Keratinocyte (primary cell): ENCODE measurements at regions not wholly inside any gene's neighbourhood (a gene's known extent, or its start where the extent isn't known, plus 50 kb on each side); places are given as distances from the start of the nearest gene placed in this dataset.

Source experiments
- DNase-seq: peaks from one replicate; pipeline ENCODE4 v3.0.0-alpha.2; 2011; ENCODE audit warnings: low read depth, missing footprints, low spot score
- FAIRE-seq: peaks from 2 replicates; lab custom pipeline; 2011; peaks lifted over from hg19 to GRCh38; lab: Jason Lieb, UNC
- H2AFZ ChIP-seq: 2 replicates; pipeline ENCODE4 v1.6.0; 2012; ENCODE audit warnings: low read length, control low read depth, inconsistent platforms; ENCODE audit not compliant: control insufficient read depth
- H3K27ac ChIP-seq: 2 replicates; pipeline ENCODE4 v1.5.1; 2011; ENCODE audit warnings: low read length; ENCODE audit not compliant: control insufficient read depth, insufficient read depth
- H3K27me3 ChIP-seq: 3 replicates; pipeline ENCODE4 v1.6.0; 2011; ENCODE audit warnings: low read length; ENCODE audit not compliant: control insufficient read depth, insufficient read depth; ENCODE audit errors: extremely low read depth
- H3K36me3 ChIP-seq, 2 experiments: 2 replicates in 1 of 2; 3 replicates in 1 of 2; pipeline ENCODE4 v1.5.1; 2011; ENCODE audit warnings: low read length in 2 of 2, mild to moderate bottlenecking in 1 of 2; ENCODE audit not compliant: control insufficient read depth in 2 of 2, insufficient read depth in 2 of 2; ENCODE audit errors: extremely low read depth in 1 of 2
- H3K4me1 ChIP-seq: 3 replicates; pipeline ENCODE4 v1.5.1; 2011; ENCODE audit warnings: low read length; ENCODE audit not compliant: control insufficient read depth, insufficient read depth; ENCODE audit errors: extremely low read depth
- H3K4me2 ChIP-seq: 3 replicates; pipeline ENCODE4 v1.6.0; 2011; ENCODE audit warnings: low read depth, low read length; ENCODE audit not compliant: control insufficient read depth, insufficient read depth; ENCODE audit errors: extremely low read depth
- H3K4me3 ChIP-seq, 3 experiments: fragments of 200-600 bp in 1 of 3; sonication (generic) in 1 of 3; 2 replicates in 2 of 3; 3 replicates in 1 of 3; pipeline ENCODE4 v1.5.1; 2011 to 2016; ENCODE audit warnings: low read length in 3 of 3, mild to moderate bottlenecking in 3 of 3, control low read depth in 2 of 3, inconsistent platforms in 1 of 3, low read depth in 1 of 3, mixed read lengths in 1 of 3, mixed run types in 1 of 3, moderate library complexity in 1 of 3; ENCODE audit not compliant: control insufficient read depth in 2 of 3, insufficient read depth in 2 of 3; ENCODE audit errors: extremely low read depth in 1 of 3
- H3K79me2 ChIP-seq: 2 replicates; pipeline ENCODE4 v1.6.0; 2012; ENCODE audit warnings: low read length; ENCODE audit not compliant: control insufficient read depth, insufficient read depth
- H3K9ac ChIP-seq: 3 replicates; pipeline ENCODE4 v1.6.0; 2011; ENCODE audit warnings: low read length; ENCODE audit not compliant: control insufficient read depth, insufficient read depth; ENCODE audit errors: extremely low read depth
- H3K9me1 ChIP-seq: 3 replicates; pipeline ENCODE4 v1.6.0; 2011; ENCODE audit warnings: low read length; ENCODE audit not compliant: control insufficient read depth, insufficient read depth; ENCODE audit errors: extremely low read depth
- H3K9me3 ChIP-seq: 2 replicates; pipeline ENCODE4 v1.5.1; 2012; ENCODE audit warnings: low read depth, low read length; ENCODE audit not compliant: control insufficient read depth
- H4K20me1 ChIP-seq: 3 replicates; pipeline ENCODE4 v1.6.0; 2011; ENCODE audit warnings: low read length; ENCODE audit not compliant: control insufficient read depth, insufficient read depth; ENCODE audit errors: extremely low read depth
- EZH2 ChIP-seq: IDR thresholded peaks from one replicate; pipeline ENCODE4 v1.6.1; 2012; ENCODE audit warnings: inconsistent platforms, mild to moderate bottlenecking, low read length, moderate library complexity
- dilution Hi-C: fragments of 300-500 bp; cut with MboI; formaldehyde crosslinking; loops from one replicate; pipeline ENCODE4 v1.7.0; 2020; ENCODE audit warnings: low sequenced_read_pairs; ENCODE audit not compliant: extremely low pct_ligation_motif_present
- TF ChIP-seq, protein P1 (sequence below), 3 experiments: IDR thresholded peaks in 1 of 3; conservative IDR thresholded peaks in 1 of 3; optimal IDR thresholded peaks in 1 of 3; 2 replicates in 2 of 3; 3 replicates in 1 of 3; pipeline versions ENCODE3 to v1.5.1; 2011; ENCODE audit warnings: low read length in 3 of 3, mild to moderate bottlenecking in 3 of 3, moderate library complexity in 2 of 3, control low read depth in 1 of 3, inconsistent platforms in 1 of 3; ENCODE audit not compliant: insufficient read depth in 2 of 3; ENCODE audit errors: extremely low read depth in 1 of 3

GRCh38 chr14:80108430-80108829 lies 102.9 kb downstream of the DIO2 start:
- H3K9me1 ChIP-seq: no peaks in the 10 kb centered on the region
- FAIRE-seq (no peak), DNase-seq (no peak)
- H2AFZ ChIP-seq: no peak overlapping the region
- H3K4me1 ChIP-seq: no peaks in the 10 kb centered on the region
- dilution Hi-C loops: no loop called here
- no peaks in the 10 kb centered on the region for H3K27me3 ChIP-seq
- no peaks in the 10 kb centered on the region for H3K36me3 ChIP-seq
- H3K79me2 ChIP-seq: no peaks in the 10 kb centered on the region
- no peaks in the 10 kb centered on the region for H4K20me1 ChIP-seq
- H3K9me3 ChIP-seq: no peaks in the 10 kb centered on the region
- H3K9ac ChIP-seq: no peak overlapping the region
- H3K4me2 ChIP-seq: no peak overlapping the region
- no peak overlapping the region for H3K4me3 ChIP-seq
- no peak overlapping the region for H3K27ac ChIP-seq
- TF ChIP-seq, protein P1, sequence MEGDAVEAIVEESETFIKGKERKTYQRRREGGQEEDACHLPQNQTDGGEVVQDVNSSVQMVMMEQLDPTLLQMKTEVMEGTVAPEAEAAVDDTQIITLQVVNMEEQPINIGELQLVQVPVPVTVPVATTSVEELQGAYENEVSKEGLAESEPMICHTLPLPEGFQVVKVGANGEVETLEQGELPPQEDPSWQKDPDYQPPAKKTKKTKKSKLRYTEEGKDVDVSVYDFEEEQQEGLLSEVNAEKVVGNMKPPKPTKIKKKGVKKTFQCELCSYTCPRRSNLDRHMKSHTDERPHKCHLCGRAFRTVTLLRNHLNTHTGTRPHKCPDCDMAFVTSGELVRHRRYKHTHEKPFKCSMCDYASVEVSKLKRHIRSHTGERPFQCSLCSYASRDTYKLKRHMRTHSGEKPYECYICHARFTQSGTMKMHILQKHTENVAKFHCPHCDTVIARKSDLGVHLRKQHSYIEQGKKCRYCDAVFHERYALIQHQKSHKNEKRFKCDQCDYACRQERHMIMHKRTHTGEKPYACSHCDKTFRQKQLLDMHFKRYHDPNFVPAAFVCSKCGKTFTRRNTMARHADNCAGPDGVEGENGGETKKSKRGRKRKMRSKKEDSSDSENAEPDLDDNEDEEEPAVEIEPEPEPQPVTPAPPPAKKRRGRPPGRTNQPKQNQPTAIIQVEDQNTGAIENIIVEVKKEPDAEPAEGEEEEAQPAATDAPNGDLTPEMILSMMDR (optimal IDR thresholded peaks at IDR 0.05 in 1 of 3, IDR thresholded peaks at IDR 0.05 in 1 of 3, conservative IDR thresholded peaks at IDR 0.05 in 1 of 3; ENCODE audit: extremely low read depth in 1 of 3, insufficient read depth in 2 of 3, low read length in 3 of 3): no peak
- TF ChIP-seq EZH2: no peak

DNA sequence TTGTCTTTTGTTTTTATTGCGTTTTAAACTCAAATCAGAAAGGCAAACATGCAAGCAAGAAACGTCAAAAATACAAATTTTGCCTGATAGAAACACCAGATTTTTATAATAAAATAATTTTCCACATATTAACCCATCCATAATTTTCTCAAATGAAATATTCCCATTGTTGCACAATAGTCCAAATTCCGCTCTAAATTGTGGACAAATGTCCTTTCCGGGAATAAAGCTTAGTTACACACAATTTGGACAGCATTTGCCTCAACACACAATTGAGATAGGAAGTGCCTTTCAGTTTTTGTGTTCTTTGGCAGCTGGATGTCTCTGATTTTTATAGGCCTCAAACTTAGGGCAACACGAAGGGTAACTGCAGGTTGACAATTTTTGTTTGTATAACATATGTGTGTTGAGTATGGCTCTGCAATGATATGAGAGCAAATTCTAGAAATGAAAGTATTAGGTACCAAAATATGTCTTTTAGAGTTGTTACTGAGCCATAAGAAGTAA lies 105.8 kb downstream of the DIO2 start:
- H3K4me2 ChIP-seq: no peak overlapping the region
- no peak overlapping the region for H3K27ac ChIP-seq
- H3K9me1 ChIP-seq: no peaks in the 10 kb centered on the region
- H3K9me3 ChIP-seq: no peaks in the 10 kb centered on the region
- H3K27me3 ChIP-seq: no peaks in the 10 kb centered on the region
- no peak for DNase-seq
- no peak overlapping the region for H2AFZ ChIP-seq
- H3K36me3 ChIP-seq: no peaks in the 10 kb centered on the region
- H4K20me1 ChIP-seq: no peaks in the 10 kb centered on the region
- no peaks in the 10 kb centered on the region for H3K4me1 ChIP-seq
- no peak overlapping the region for H3K4me3 ChIP-seq
- no peaks in the 10 kb centered on the region for H3K79me2 ChIP-seq
- dilution Hi-C loops: no loop called here
- no peak for FAIRE-seq
- TF ChIP-seq, protein P1 (optimal IDR thresholded peaks at IDR 0.05 in 1 of 3, IDR thresholded peaks at IDR 0.05 in 1 of 3, conservative IDR thresholded peaks at IDR 0.05 in 1 of 3; ENCODE audit: extremely low read depth in 1 of 3, insufficient read depth in 2 of 3, low read length in 3 of 3): no peak
- TF ChIP-seq EZH2: no peak
- no peak overlapping the region for H3K9ac ChIP-seq
